Inferior parietal cortex (tissue), 1 donor: ENCODE measurements at regions not wholly inside any gene's neighbourhood (a gene's known extent, or its start where the extent isn't known, plus 50 kb on each side); places are given as distances from the start of the nearest gene placed in this dataset.
"Not testable (repeated sequence)": the region's sequence is repeated elsewhere in the genome, so short reads cannot be mapped to it uniquely, and the experiment has no call there.

Experiments used
- DNase-seq: peaks from one replicate; pipeline ENCODE4 v3.0.0-alpha.2; 2016; ENCODE audit errors: extremely low spot score

GRCh38 chr12:5262450-5262849 is 169.5 kb upstream of the NTF3 start:
- DNase-seq, result no peak

- DNase-seq, result no peak
These were observed 169.0 kb upstream of the NTF3 start for GRCh38 chr12:5262885-5263284.

GRCh38 chr12:5264006-5264405 is 167.9 kb upstream of the NTF3 start:
- DNase-seq, result no peak

- no peak for DNase-seq
These were observed 164.1 kb upstream of the NTF3 start for GRCh38 chr12:5267603-5268423.

GRCh38 chr12:5268424-5269210 is 163.3 kb upstream of the NTF3 start:
- no peak for DNase-seq

- no peak for DNase-seq
These were observed 162.1 kb upstream of the NTF3 start for GRCh38 chr12:5269846-5270245.

- no peak for DNase-seq
These were observed 159.7 kb upstream of the NTF3 start for GRCh38 chr12:5272018-5272785.

GRCh38 chr12:5273709-5274108 is 158.2 kb upstream of the NTF3 start:
- no peak for DNase-seq

- DNase-seq, result no peak
These were observed 155.5 kb upstream of the NTF3 start for GRCh38 chr12:5276327-5276880.

- no peak for DNase-seq
These were observed 151.8 kb upstream of the NTF3 start for GRCh38 chr12:5280086-5280485.

- not testable (repeated sequence) for DNase-seq
These were observed 141.5 kb upstream of the NTF3 start for GRCh38 chr12:5290368-5290767.

- no peak for DNase-seq
These were observed 139.3 kb upstream of the NTF3 start for GRCh38 chr12:5292651-5293050.

GRCh38 chr12:5293773-5294172 is 138.1 kb upstream of the NTF3 start:
- DNase-seq, result no peak

- no peak for DNase-seq
These were observed 137.4 kb upstream of the NTF3 start for GRCh38 chr12:5294274-5295070.

- no peak for DNase-seq
These were observed 136.8 kb upstream of the NTF3 start for GRCh38 chr12:5295151-5295550.

GRCh38 chr12:5295996-5296395 is 135.9 kb upstream of the NTF3 start:
- no peak for DNase-seq

GRCh38 chr12:5301539-5301938 is 130.4 kb upstream of the NTF3 start:
- DNase-seq, result no peak

- no peak for DNase-seq
These were observed 126.5 kb upstream of the NTF3 start for GRCh38 chr12:5305425-5305824.

GRCh38 chr12:5305886-5306545 is 125.9 kb upstream of the NTF3 start:
- DNase-seq, result no peak

GRCh38 chr12:5307065-5307464 is 124.8 kb upstream of the NTF3 start:
- no peak for DNase-seq

- DNase-seq, result no peak
These were observed 123.7 kb upstream of the NTF3 start for GRCh38 chr12:5308216-5308615.
